ENCODE measurements at regions not wholly inside any gene's neighbourhood (a gene's known extent, or its start where the extent isn't known, plus 50 kb on each side); places are given as distances from the start of the nearest gene placed in this dataset.
"Not testable (repeated sequence)": the region's sequence is repeated elsewhere in the genome, so short reads cannot be mapped to it uniquely, and the experiment has no call there.

GRCh38 chr2:111512378-111512777 is 371.6 kb downstream of the ANAPC1 start:
- not testable (repeated sequence) for DNase-seq

- not testable (repeated sequence) for DNase-seq
These were observed 369.9 kb downstream of the ANAPC1 start for GRCh38 chr2:111514138-111514537.

DNA sequence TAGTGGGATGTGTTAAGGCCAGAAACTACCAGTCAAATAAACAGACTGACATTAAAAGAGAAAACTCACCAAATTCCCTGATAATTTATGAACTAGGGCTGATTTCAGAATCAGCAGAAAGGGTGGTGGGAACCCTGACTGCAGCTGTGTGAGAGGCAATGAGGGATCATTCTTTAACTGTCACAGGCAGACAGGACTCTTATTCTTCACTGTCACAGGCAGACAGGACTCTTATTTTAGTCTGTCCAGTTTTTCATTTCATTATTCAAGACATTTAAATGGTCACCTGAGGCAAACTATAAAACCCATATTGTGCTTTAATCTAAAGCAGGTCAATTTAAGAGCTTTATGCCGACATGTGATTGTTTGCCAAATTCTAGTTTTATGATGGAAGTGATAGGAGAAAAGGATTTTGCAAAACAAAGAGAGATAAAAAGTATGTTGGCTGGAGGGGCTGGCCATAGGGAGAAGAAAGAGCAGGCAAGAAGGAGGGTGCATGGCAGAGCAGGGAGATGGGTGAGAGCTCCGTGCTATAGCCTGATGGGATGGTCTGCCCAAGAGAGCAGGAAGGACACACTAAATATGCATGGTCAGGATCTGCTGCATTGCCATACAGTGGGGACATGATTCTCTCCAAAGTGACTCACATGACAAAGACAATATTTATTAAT is 366.8 kb downstream of the ANAPC1 start:
- not testable (repeated sequence) for DNase-seq

DNA sequence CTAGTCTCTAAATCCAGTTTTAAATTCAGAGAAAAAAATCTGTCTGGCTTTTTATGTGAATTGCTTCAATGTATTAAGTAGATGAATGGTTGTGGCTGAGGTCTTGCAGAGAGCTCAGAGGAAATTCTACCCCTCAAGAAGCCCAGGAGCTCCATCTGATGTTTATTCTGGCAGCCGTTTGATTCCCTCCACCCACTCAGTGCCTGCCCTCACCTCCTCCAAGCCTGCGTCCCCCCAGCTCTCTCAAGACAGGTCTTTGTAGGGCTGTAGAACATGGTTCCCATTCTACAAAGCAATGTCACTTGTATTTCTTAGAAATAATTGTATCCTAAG is 366.3 kb downstream of the ANAPC1 start:
- DNase-seq = not testable (repeated sequence)

- DNase-seq = no peak
These were observed 364.9 kb downstream of the ANAPC1 start for GRCh38 chr2:111519071-111519470.

GRCh38 chr2:111522231-111522768 is 361.7 kb downstream of the ANAPC1 start:
- no peak for DNase-seq

- no peak for DNase-seq
These were observed 361.0 kb downstream of the ANAPC1 start for GRCh38 chr2:111523009-111523408.

- DNase-seq = not testable (repeated sequence)
These were observed 359.0 kb downstream of the ANAPC1 start for GRCh38 chr2:111525026-111525425.

- DNase-seq = not testable (repeated sequence)
These were observed 357.9 kb downstream of the ANAPC1 start for GRCh38 chr2:111526041-111526639.

- DNase-seq = not testable (repeated sequence)
These were observed 356.1 kb downstream of the ANAPC1 start for GRCh38 chr2:111527707-111528400.

GRCh38 chr2:111529022-111529421 is 355.0 kb downstream of the ANAPC1 start:
- not testable (repeated sequence) for DNase-seq

DNA sequence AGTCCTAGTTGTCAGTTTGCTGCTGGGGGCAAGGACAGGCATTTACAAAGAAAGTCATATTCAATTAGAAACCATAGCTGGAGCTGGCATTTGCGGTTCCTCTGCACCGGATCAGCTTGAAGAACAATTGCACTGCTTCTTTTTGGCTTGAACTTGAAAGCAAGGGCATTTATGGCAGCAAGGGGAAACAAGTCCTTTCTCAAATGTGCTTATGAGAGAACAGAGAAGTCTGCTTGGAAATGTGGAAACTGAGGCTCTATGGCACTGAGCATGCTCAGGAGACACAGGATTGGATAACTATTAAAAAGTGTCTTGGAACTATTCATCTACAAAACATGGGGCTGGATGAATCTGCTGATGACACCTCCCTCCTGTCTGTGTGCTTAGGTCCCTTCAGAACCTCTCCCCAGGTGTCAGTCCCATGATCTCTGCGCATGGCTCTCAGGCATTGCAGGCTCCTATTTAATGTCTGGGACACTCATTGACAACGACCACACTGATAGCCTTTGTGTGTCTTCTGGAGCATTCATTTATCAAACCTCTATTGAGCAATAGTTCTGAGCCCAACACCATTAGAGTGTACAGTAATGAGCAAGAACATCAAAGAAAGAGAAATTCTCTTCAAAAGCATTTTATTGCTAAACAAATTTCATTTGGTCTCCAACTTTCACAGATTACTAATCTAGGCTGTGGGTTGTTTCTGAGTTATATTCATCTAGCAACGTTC is 353.6 kb downstream of the ANAPC1 start:
- DNase-seq = not testable (repeated sequence)

- not testable (repeated sequence) for DNase-seq
These were observed 351.1 kb downstream of the ANAPC1 start for GRCh38 chr2:111532682-111533556.

DNA sequence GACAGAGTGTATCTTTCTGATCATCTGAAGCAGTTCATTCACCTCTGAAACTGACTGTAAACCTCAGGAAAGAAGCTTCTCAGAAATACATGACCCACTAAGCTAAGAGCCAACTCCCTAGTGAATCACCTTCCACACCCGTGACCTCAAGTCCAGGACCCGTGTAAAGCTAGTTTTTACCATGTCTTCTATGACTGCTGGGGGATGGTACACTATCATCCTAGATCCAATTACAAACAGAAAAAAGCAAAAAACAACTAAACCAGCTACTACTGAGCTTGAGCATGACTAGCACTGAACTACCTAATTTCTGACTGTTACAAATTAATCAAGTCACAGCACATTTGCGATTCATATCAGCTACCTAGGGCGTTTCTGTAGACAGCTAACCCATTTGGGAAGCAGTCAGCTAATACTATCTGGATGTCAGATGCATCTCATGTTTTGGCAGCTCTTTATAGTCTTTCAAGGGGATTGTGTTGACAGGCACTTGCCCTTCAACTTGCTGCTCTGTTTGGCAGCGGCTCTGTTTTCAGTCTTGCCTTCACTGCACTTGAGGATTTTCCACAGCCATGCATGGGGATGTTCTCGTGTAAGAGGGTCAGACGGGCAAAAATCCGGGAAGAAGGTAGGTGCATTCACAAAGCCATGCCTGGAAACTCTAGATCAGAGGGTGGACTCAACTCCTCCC is 350.3 kb downstream of the ANAPC1 start:
- not testable (repeated sequence) for DNase-seq

DNA sequence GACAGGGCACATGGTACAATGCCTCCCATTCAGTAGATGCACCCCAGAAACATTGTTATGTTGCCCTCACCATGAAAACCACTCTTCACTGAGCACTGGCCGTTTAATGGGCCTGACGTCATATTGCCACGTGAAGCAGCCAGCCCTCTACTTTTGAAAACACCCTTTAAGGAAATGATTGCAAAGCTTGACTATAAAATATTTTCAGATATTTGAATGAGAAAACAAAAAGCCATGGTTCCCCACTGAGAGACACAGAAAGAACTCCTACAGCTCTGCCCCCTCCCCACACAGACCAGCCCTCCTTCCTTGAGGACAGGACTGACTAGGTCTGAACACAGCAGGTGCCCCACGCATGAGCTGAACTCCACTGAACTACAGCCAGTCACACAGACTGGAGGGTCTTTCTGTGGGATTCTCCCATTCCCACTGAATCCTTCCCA is 349.1 kb downstream of the ANAPC1 start:
- DNase-seq = no peak

DNA sequence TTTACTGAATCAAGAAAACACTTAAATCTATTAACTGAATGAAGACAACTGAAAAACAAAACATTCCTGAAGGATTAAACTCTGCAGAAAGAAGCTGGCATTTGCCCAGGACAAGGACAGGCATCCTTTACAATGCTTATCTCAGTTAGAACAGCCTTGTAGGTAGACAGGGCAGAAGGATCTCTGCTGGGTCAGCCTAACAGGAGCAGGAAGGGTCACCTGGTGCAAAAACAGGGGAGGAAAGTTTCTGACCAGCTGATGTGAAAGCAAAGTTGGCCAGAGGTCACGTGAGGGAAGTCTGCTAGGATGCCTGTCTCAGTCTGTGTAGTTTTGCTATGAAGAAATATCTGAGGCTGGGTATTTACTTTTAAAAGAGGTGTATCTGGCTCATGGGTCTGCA is 348.6 kb downstream of the ANAPC1 start:
- no peak for DNase-seq

DNA sequence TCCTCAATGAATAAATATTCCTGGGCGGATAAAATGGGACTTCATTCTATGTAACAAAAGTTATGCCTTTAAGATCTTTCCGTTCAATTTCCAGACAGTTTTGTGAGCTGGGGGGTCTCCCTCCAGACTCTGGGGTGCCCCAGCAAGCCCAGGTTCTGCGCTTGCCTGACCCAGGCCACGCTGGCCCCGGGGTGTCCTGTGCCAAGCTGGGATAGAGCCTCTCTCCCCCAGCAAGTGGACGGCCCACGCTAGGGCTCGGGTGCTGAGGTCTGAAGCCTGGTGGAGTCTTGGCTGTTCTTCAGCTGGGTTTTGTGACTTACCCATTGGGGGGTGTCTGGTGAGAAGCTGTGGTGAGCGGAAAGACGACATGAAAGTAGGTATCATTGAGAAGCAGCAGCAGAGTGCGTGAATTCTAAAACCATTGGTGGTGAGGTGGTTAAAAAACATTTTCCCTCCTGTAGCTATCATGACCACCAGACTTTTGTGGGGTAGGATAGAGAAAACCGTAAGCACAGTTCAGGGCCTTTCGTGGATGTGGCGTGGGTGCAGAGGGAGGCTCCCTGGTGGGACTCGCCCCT is 346.8 kb downstream of the ANAPC1 start:
- DNase-seq = no peak

GRCh38 chr2:111539991-111540390 is 344.0 kb downstream of the ANAPC1 start:
- DNase-seq = not testable (repeated sequence)

GRCh38 chr2:111542120-111542774 is 341.7 kb downstream of the ANAPC1 start:
- not testable (repeated sequence) for DNase-seq

DNA sequence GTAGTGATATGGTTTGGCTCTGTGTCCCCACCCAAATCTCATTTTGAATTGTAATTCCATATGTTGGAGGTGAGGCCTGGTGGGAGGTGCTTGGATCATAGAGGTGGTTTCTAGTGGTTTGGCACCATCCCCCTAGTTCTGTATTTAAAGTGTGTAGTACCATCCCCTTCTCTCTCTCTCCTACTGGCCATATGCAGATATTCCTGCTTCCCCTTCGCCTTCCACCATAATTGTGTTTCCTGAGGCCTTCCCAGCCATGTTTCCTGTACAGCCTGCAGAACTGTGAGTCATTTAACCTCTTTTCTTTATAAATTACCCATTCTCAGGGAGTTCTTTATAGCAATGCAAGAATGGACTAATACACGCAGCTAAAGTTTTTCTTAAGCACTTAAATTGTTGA is 340.0 kb downstream of the ANAPC1 start:
- DNase-seq = not testable (repeated sequence)
